HG02970 (cell line): ENCODE measurements at regions not wholly inside any gene's neighbourhood (a gene's known extent, or its start where the extent isn't known, plus 50 kb on each side); places are given as distances from the start of the nearest gene placed in this dataset.
A peak's percentile ranks its signal among the peaks of the same experiment; 100 is the strongest.

Source experiments
- ATAC-seq: cut with Tn5 transposase; IDR thresholded peaks from one replicate; pipeline ENCODE4 v1.9.1; 2021; ENCODE audit warnings: mild to moderate bottlenecking, moderate library complexity, moderate number of reproducible peaks; ENCODE audit not compliant: unreplicated experiment, low FRiP score

DNA sequence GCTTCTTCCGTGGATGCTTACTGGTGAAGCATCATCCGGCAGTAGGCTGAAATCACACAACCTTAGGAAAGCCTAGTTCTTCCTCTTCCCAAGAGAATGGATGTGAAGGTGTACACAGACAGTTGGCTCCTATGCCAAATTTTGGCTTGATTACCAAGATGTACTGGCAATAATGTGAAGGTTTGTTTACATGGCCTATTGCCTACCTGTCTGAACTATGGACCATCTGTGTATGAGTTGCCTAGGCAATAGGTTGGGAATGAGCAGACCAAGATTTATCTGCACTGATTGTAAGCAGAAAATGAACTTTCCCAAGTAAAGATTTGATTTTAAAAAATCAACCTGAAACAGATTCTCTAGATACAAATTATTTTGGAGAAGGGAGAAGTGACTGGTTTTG lies 325.9 kb upstream of the SORCS1 start:
- no peak for ATAC-seq

DNA sequence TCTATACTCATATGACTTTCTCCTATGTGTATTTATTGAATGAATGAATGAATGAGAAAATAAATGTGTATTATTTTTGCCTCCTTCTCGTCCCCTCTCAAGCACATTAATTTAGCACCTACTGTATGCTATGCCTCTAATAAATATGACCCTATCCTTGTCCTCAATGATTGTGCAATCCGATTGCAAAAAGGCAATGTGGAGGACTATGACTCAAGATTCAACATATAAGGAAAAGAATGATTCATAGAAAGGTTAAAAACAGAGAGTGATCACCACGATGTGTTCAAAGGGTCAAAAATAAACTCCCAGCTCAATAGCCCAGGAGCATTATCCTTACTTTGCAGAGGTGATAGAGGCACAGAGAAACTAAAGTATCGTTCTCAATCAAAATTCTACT lies 322.8 kb upstream of the SORCS1 start:
- ATAC-seq: no peak

DNA sequence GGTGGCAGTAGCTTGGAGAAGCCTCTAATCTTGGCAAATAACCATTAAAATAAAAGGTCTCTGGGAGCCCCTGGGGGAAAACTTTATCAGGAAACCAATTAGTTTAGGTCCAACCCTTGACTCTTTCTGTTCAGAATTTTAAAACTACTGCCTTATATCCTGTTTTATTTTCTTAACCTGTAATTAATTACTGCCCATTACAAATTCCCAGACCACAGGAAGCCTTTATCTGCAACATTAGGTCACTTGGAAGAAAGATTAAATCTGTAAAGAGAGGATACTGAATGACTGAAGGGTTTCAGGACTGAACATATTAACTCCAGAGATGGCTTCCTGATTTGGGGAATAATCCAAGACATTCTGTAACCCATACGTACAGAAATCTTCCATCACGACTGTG lies 320.5 kb upstream of the SORCS1 start:
- ATAC-seq: no peak

DNA sequence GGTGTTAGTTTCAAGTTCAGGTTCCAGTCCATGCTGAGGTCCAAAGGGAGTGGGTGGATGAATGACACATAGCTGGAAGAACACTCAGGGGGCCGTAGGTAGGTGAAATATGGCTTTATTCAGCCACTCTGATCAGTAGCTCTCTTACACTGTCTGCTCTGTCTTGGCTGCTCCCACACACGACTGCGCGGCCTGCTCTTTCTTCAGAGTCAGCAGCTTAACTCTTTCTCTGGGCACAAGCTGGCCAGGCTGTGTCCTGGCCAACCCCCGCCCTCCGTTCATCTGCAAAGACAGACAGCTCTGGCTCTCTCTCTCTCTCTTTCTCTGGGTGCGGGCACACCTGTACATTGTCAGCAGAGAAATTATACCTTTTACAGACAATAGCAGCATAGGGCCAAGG lies 317.4 kb upstream of the SORCS1 start:
- ATAC-seq: no peak

DNA sequence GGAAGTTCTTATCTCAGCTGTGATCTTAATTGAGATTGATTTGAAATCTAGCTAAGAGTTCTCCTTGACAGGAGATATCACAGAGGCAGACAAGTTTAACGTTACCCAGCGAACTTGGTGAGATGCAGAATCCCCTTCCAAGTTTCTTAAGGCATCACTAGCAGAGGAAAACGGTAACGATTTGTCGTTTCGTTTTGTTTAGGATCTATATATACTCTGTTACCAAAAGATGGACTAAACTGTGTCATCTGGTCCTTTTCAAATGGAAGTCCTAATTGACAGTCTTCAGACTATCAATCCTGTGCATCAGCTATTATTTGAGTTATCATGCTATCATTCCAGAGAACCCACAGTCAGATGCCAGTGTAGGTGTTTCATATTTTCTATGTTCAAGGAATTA lies 316.7 kb upstream of the SORCS1 start:
- ATAC-seq: no peak

GRCh38 chr10:107480781-107481180 lies 316.3 kb upstream of the SORCS1 start:
- no peak for ATAC-seq

DNA sequence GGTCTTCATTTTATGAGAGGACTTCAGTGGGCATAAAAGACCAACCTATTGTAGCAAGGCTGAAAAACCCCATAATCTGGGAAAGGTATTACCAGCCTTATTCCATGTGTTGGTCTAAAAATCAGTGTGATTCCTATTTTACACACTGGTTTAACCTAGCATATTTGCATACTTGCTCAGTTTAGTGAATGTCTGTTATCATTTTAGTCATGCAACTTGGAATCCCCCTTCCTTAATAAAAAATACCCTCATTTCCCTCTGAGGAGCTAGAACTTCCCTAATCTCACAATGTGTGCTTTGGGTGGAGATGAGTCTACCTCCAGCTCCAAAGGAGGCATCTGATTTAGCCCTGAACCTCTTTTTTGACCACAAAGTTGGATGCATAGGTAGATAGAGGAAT lies 312.8 kb upstream of the SORCS1 start:
- ATAC-seq: peak; percentile 58

DNA sequence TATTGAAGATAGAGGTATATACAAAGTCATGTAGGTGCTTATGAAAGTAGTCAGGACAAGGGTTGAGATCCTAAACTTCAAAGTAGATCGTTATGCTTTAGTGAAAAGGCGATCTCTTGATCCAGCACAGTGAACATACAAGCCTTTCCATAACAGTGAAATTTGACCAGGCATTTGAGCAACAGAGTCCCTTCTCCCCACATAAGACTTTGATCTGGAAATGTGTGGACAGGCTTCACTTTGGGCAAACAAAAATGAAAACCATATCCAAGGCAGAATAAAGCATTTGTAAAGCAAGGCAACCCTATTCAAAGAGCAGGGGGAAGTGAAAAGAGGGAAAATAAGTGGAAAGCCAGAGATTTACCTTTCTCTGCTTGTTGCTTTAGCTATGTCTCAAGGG lies 311.9 kb upstream of the SORCS1 start:
- no peak for ATAC-seq

DNA sequence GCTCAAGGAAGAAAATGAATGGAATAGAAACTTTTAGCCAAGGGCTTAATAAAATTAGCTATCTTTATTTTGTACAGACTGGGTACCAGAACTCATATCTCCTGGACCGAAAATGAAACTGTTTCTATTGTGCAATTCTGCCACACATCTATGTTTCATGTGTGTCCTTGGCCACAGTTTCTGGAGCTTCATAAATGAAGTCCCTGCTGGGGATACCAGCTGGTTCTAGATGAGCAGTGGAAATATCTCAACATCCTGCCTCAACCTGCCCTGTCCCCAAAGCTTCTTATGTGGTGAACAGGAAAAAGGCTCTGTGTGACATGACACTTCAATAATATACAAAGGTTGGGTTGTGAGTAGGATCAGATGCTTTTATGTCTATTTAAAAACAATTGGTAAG lies 310.1 kb upstream of the SORCS1 start:
- ATAC-seq: no peak

DNA sequence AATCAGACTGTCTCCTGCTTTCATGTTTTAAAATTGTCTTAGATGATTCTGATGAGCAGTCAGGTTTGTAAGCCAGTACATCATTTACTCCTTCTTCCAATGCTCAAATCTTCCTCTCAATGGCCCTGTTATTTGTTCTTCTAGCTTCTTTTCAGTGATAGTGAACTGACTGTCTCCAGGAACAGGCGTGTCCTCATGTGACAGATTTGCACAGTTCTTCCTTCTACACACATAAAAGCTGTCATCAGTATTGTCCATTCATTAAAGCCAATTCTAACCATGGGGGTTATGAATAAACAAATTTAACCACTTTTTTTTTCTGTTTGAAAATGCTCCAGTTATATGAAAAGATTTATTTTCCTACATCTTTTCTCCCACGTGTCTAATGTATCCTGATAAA lies 308.7 kb upstream of the SORCS1 start:
- ATAC-seq: no peak

DNA sequence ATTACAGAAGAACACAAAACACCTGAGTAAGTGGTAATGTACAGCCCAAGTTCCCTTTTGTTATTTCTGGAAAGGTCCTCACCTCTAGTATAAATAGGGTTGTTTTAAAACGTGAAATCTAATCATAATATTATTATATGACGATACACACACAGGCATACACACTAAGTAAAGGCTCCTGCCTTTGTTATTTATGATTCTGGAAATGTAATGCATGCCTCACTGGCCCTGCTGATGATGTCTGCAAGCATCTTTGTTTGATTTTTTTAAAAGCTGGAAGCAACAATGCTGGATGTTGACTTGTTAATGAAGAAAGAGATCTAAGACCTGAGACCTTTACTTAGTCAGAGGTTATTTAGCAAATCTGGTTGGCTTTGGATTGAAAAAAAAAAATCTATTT lies 307.4 kb upstream of the SORCS1 start:
- ATAC-seq: no peak

GRCh38 chr10:107453561-107453960 lies 289.1 kb upstream of the SORCS1 start:
- ATAC-seq: no peak

GRCh38 chr10:107451047-107451446 lies 286.5 kb upstream of the SORCS1 start:
- no peak for ATAC-seq

DNA sequence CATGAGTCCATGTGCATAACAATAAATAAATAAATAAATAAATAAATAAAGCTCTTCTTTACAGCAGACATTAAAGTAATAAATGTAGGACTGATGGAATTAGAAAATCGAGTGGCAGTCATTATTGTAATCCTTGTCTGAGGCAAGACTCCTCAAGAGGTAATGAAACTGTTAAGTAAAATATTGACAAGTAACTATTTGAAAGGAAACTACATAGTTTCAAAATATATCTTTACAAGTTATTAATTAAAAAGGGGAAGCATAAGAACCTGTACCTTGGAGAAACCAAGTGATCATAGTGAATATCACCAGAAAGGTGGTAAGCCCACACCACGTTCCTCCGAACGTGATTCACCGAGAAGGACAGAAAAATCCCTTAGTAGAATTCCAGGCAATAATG lies 285.6 kb upstream of the SORCS1 start:
- ATAC-seq: peak; percentile 54

GRCh38 chr10:107444443-107444842 lies 279.9 kb upstream of the SORCS1 start:
- no peak for ATAC-seq

DNA sequence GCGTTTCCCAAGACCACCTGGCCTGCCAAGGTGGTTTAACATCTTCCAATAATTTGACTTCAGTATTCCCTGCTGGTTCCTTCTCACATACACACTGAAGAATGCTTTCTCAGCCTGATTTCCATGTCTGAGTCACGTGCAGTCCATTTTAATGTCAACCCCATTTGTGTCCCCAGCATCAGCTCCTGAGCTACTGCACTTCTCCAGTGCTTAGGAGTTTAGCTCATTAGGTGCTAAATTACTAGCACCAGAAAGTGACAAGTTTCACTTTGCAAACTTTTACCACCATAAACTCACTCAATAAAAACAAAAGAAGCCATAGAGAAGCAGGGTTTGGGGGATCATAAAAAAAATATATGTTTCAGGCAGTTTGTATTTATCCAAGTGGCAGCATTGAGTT lies 279.3 kb upstream of the SORCS1 start:
- no peak for ATAC-seq

GRCh38 chr10:107443326-107443725 lies 278.8 kb upstream of the SORCS1 start:
- ATAC-seq: no peak

DNA sequence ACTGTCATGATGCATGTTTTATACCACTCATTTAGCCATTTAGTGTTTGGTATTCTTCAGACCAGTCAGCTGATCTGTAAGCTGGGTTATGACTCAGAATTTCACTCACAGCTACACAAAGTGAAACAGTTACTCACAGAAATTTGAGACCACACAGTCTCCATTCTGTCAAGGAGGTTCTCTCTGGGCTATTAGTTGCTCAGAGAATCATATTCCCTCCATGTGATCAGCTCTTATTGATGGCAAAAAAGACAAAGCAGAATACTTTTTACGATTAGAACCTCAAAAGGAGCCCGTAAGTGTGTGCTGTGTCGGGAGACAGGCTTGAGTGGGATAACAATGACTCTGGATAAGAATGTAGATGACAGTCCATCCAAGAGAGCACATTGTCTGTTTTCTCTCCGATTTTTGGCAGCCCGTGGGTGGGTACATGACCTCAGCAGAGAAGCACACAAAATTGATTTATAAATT lies 277.6 kb upstream of the SORCS1 start:
- ATAC-seq: peak; percentile 98

GRCh38 chr10:107440741-107441140 lies 276.2 kb upstream of the SORCS1 start:
- no peak for ATAC-seq

GRCh38 chr10:107437921-107438320 lies 273.4 kb upstream of the SORCS1 start:
- ATAC-seq: no peak

- ATAC-seq: no peak
Measured at GRCh38 chr10:107436568-107436967, 272.1 kb upstream of the SORCS1 start.

DNA sequence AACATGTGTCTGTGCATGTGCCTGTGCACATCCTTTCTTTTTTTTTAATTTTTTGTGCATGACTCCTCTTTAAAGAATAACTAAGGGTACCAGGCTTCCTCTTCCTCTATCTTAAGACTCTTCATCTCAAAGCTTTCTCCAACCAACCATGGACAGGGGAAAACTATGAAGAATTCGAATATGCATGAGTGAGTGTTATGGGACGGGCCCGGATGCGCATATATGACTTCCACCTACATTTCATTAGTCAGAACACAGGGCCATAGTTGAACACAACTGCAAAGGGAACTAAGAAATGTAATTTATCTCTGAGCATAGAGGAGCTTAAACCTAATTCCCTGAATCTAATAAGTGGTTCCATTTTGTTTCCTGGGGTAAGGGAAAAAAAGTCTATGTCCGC lies 270.3 kb upstream of the SORCS1 start:
- ATAC-seq: no peak

GRCh38 chr10:107434201-107434600 lies 269.7 kb upstream of the SORCS1 start:
- no peak for ATAC-seq
